ENCODE measurements at regions not wholly inside any gene's neighbourhood (a gene's known extent, or its start where the extent isn't known, plus 50 kb on each side); places are given as distances from the start of the nearest gene placed in this dataset.

GRCh38 chr6:5946701-5947100, 60.0 kb downstream of the NRN1 start:
- 84% methylated on average over 2 of the region's 2 CpGs for WGBS

GRCh38 chr6:5946181-5946580, 60.5 kb downstream of the NRN1 start:
- TF ChIP-seq, protein P1, sequence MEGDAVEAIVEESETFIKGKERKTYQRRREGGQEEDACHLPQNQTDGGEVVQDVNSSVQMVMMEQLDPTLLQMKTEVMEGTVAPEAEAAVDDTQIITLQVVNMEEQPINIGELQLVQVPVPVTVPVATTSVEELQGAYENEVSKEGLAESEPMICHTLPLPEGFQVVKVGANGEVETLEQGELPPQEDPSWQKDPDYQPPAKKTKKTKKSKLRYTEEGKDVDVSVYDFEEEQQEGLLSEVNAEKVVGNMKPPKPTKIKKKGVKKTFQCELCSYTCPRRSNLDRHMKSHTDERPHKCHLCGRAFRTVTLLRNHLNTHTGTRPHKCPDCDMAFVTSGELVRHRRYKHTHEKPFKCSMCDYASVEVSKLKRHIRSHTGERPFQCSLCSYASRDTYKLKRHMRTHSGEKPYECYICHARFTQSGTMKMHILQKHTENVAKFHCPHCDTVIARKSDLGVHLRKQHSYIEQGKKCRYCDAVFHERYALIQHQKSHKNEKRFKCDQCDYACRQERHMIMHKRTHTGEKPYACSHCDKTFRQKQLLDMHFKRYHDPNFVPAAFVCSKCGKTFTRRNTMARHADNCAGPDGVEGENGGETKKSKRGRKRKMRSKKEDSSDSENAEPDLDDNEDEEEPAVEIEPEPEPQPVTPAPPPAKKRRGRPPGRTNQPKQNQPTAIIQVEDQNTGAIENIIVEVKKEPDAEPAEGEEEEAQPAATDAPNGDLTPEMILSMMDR (IDR thresholded peaks at IDR 0.05) = no peak
- TF ChIP-seq POLR2A (IDR thresholded peaks at IDR 0.05; ENCODE audit: low read depth) = no peak
- TF ChIP-seq POLR2AphosphoS5 (IDR thresholded peaks at IDR 0.05) = no peak
- no peak for TF ChIP-seq EP300 (IDR thresholded peaks at IDR 0.05)
- Histone ChIP-seq H3K9me3 (peaks cover 0 to 8% (median 2%) of the 10 kb centered on the region in 4 donors), H3K4me3 (no peak overlapping the region), H3K27me3 (no peaks in the 10 kb centered on the region), H3K27ac (replicated peaks in 1 of 4) (no peak overlapping the region), H3K4me1 (peaks cover 0 to 6% (median 4%) of the 10 kb centered on the region in 4 donors), H3K36me3 (no peaks in the 10 kb centered on the region)
- 91% methylated on average over 4 of the region's 4 CpGs for WGBS
- no peak for DNase-seq (ENCODE audit: extremely low spot score)
- intact Hi-C loops (cut with DNase I) = no loop called here

More at GRCh38 chr6:5946701-5947100, 60.0 kb downstream of the NRN1 start:
- intact Hi-C loops (cut with DNase I) = no loop called here
- no peaks in the 10 kb centered on the region for H3K36me3 ChIP-seq
- H3K27me3 ChIP-seq = no peaks in the 10 kb centered on the region
- H3K4me3 ChIP-seq = no peak overlapping the region
- no peak overlapping the region for H3K27ac ChIP-seq (replicated peaks in 1 of 4)
- no peak for DNase-seq (ENCODE audit: extremely low spot score)
- peaks cover 0 to 8% (median 2%) of the 10 kb centered on the region in 4 donors for H3K9me3 ChIP-seq
- no peak for TF ChIP-seq EP300 (IDR thresholded peaks at IDR 0.05)
- peaks cover 0 to under 1% (median 0%) of the 10 kb centered on the region in 4 donors for H3K4me1 ChIP-seq

DNA sequence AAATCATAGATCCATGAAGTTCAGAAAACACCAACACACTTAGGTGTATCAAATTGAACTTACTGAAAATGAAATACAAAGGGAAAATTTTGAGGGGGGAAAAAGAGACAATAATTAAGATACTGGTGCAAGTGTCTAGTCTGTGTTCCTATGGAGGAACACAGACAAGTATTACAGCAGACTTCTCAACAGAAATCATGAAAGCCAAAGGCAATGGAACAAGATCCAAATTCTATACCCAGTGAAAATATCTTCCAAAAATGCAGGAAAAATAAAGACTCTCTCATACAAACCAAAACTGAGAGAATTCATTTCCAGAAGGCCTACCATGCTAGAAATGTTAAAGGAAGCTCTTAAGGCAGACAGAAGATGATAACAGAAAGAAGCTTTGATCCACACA, 63.1 kb downstream of the NRN1 start:
- no peak for DNase-seq (ENCODE audit: extremely low spot score)
- no peak overlapping the region for H3K4me3 ChIP-seq
- intact Hi-C loops (cut with DNase I) = no loop called here
- TF ChIP-seq, protein P1 (IDR thresholded peaks at IDR 0.05) = no peak
- TF ChIP-seq POLR2AphosphoS5 (IDR thresholded peaks at IDR 0.05) = no peak
- TF ChIP-seq EP300 (IDR thresholded peaks at IDR 0.05) = no peak
- TF ChIP-seq POLR2A (IDR thresholded peaks at IDR 0.05; ENCODE audit: low read depth) = no peak
- H3K27me3 ChIP-seq = no peaks in the 10 kb centered on the region
- H3K4me1 ChIP-seq = peaks cover 0 to 18% (median 14%) of the 10 kb centered on the region in 4 donors
- H3K36me3 ChIP-seq = no peaks in the 10 kb centered on the region
- H3K27ac ChIP-seq (replicated peaks in 1 of 4) = no peak overlapping the region
- H3K9me3 ChIP-seq = peaks cover 0 to 8% (median 2%) of the 10 kb centered on the region in 4 donors

DNA sequence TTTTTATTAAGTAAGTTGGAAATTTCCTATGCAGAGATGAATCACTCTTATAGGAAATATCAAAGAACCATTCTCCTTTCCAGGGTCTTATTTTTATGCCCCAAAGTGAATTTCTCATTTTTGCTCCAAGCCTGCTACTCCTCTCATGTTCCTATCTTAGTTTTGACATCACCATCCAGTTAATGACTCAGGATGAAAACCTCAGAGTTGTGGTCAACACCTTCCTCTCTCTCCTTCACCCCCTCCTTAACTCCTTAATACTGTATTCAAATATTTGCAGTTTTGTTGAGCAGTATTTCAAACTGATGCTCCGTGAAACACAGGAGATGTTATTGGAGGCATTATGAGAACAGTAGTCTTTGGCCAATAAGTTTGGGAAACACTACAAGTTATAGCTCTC, 64.1 kb downstream of the NRN1 start:
- Histone ChIP-seq H3K4me3 (no peak overlapping the region), H3K4me1 (peaks cover 0 to 18% (median 14%) of the 10 kb centered on the region in 4 donors), H3K9me3 (peaks cover 0 to 8% (median 2%) of the 10 kb centered on the region in 4 donors), H3K36me3 (no peaks in the 10 kb centered on the region), H3K27ac (replicated peaks in 1 of 4) (no peak overlapping the region), H3K27me3 (no peaks in the 10 kb centered on the region)
- WGBS = 96% methylated on average over 1 of the region's 1 CpG
- intact Hi-C loops (cut with DNase I) = no loop called here
- DNase-seq (ENCODE audit: extremely low spot score) = no peak
- TF ChIP-seq POLR2A (IDR thresholded peaks at IDR 0.05; ENCODE audit: low read depth) (no peak), POLR2AphosphoS5 (IDR thresholded peaks at IDR 0.05) (no peak), EP300 (IDR thresholded peaks at IDR 0.05) (no peak)
- TF ChIP-seq, protein P1 (IDR thresholded peaks at IDR 0.05) = no peak

DNA sequence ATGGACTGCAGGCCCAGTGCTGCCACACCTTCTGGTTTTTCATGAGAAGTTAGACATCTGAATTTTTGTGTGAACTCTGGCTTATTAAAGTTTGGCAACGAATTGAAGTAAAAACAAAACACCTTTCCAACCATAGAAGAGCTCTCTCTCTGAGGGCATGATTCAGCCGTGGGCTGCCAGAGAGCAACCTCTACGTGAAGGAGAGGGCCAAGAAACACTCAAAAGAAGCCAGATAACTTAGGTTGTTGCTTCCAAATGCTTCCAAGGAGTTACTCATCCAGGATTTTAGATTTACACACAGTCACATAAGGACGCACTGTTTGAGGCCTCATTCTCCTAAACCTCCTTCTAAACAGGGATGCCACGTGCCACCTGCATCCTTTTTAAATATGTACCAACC, 65.5 kb downstream of the NRN1 start:
- intact Hi-C loops (cut with DNase I) = no loop called here
- H3K27ac ChIP-seq (replicated peaks in 1 of 4) = no peak overlapping the region
- 43% methylated on average over 5 of the region's 5 CpGs for WGBS

More for the DNA sequence above, 65.5 kb downstream of the NRN1 start:
- peak; percentile 86 for DNase-seq (ENCODE audit: extremely low spot score)
- TF ChIP-seq, protein P1 (IDR thresholded peaks at IDR 0.05) = no peak
- TF ChIP-seq EP300 (IDR thresholded peaks at IDR 0.05) (no peak), POLR2AphosphoS5 (IDR thresholded peaks at IDR 0.05) (no peak), POLR2A (IDR thresholded peaks at IDR 0.05; ENCODE audit: low read depth) (no peak)
- H3K36me3 ChIP-seq = no peaks in the 10 kb centered on the region
- H3K4me3 ChIP-seq = no peak overlapping the region
- H3K9me3 ChIP-seq = peaks cover 0 to 8% (median 2%) of the 10 kb centered on the region in 4 donors
- peaks cover 0 to 18% (median 14%) of the 10 kb centered on the region in 4 donors for H3K4me1 ChIP-seq
- no peaks in the 10 kb centered on the region for H3K27me3 ChIP-seq
